Loucy (cell line): ENCODE measurements at regions not wholly inside any gene's neighbourhood (a gene's known extent, or its start where the extent isn't known, plus 50 kb on each side); places are given as distances from the start of the nearest gene placed in this dataset.

Experiments used
- H2AFZ ChIP-seq: fragments of 200-600 bp; sonication (generic); 2 replicates; pipeline ENCODE4 v1.6.0; 2016; ENCODE audit warnings: antibody characterized with exemption, mild to moderate bottlenecking, low read length, moderate library complexity
- H3F3A ChIP-seq: fragments of 200-600 bp; 2 replicates; pipeline ENCODE4 v1.6.0; 2016; ENCODE audit warnings: antibody characterized with exemption, low read depth, mild to moderate bottlenecking
- H3K27me3 ChIP-seq: fragments of 200-600 bp; sonication (generic); 2 replicates; pipeline ENCODE4 v1.6.1; 2014; ENCODE audit warnings: low read length, mild to moderate bottlenecking; ENCODE audit not compliant: insufficient read depth, poor library complexity, severe bottlenecking
- H3K36me3 ChIP-seq: fragments of 200-600 bp; sonication (generic); 2 replicates; pipeline ENCODE4 v1.6.1; 2016; ENCODE audit warnings: low read length; ENCODE audit not compliant: insufficient read depth
- H3K4me1 ChIP-seq: fragments of 200-600 bp; sonication (generic); 2 replicates; pipeline ENCODE4 v1.5.1; 2014; ENCODE audit warnings: low read length, mild to moderate bottlenecking; ENCODE audit not compliant: insufficient read depth, poor library complexity, severe bottlenecking
- H3K4me2 ChIP-seq: fragments of 200-600 bp; sonication (generic); 2 replicates; pipeline ENCODE4 v1.6.0; 2014; ENCODE audit warnings: antibody characterized with exemption, low read length, low read depth, mild to moderate bottlenecking; ENCODE audit not compliant: poor library complexity, severe bottlenecking
- H3K4me3 ChIP-seq: fragments of 200-600 bp; sonication (generic); 2 replicates; pipeline ENCODE4 v1.5.1; 2014; ENCODE audit warnings: low read length, mild to moderate bottlenecking, mixed read lengths; ENCODE audit not compliant: poor library complexity, severe bottlenecking
- H3K79me2 ChIP-seq: fragments of 200-600 bp; sonication (generic); 2 replicates; pipeline ENCODE4 v1.6.1; 2014; ENCODE audit warnings: low read length; ENCODE audit not compliant: insufficient read depth
- H3K9ac ChIP-seq: fragments of 200-600 bp; sonication (generic); 2 replicates; pipeline ENCODE4 v1.6.0; 2014; ENCODE audit warnings: mild to moderate bottlenecking, low read depth, low read length, moderate library complexity; ENCODE audit not compliant: poor library complexity, severe bottlenecking
- H3K9me2 ChIP-seq: fragments of 200-600 bp; sonication (generic); replicated peaks from 2 replicates; pipeline ENCODE4 v1.6.1; 2016; ENCODE audit warnings: low read depth, low read length, mixed read lengths
- H3K9me3 ChIP-seq: fragments of 200-600 bp; sonication (generic); 2 replicates; pipeline ENCODE4 v1.6.1; 2014; ENCODE audit warnings: mild to moderate bottlenecking, antibody characterized with exemption, low read length, low read depth; ENCODE audit not compliant: insufficient read depth
- H4K20me1 ChIP-seq: fragments of 200-600 bp; sonication (generic); 2 replicates; pipeline ENCODE4 v1.6.0; 2014; ENCODE audit warnings: antibody characterized with exemption, low read length, mild to moderate bottlenecking; ENCODE audit not compliant: insufficient read depth, poor library complexity, severe bottlenecking
- CTCF ChIP-seq: fragments of 200-600 bp; sonication (generic); conservative IDR thresholded peaks from 2 replicates; pipeline ENCODE4 v1.5.1; 2014; ENCODE audit warnings: mild to moderate bottlenecking, antibody characterized with exemption, low read length
- EZH2phosphoT487 ChIP-seq: fragments of 200-600 bp; IDR thresholded peaks from 2 replicates; pipeline ENCODE4 v1.6.1; 2018; ENCODE audit warnings: antibody characterized with exemption, mild to moderate bottlenecking, moderate library complexity, borderline replicate concordance

GRCh38 chr13:93151277-93151676 is 75.3 kb upstream of the GPC6 start:
- no peak for TF ChIP-seq EZH2phosphoT487
- no peak for TF ChIP-seq CTCF
- no peaks in the 10 kb centered on the region for H3K36me3 ChIP-seq
- no peaks in the 10 kb centered on the region for H3K27me3 ChIP-seq
- H3K4me1 ChIP-seq, result no peaks in the 10 kb centered on the region
- no peak overlapping the region for H2AFZ ChIP-seq
- no peaks in the 10 kb centered on the region for H3K9me3 ChIP-seq
- H3K4me3 ChIP-seq, result no peak overlapping the region
- no peaks in the 10 kb centered on the region for H3F3A ChIP-seq
- no peaks in the 10 kb centered on the region for H3K9me2 ChIP-seq
- H3K4me2 ChIP-seq, result no peak overlapping the region
- no peak overlapping the region for H3K9ac ChIP-seq
- no peaks in the 10 kb centered on the region for H4K20me1 ChIP-seq
- H3K79me2 ChIP-seq, result no peaks in the 10 kb centered on the region

GRCh38 chr13:93158565-93158964 is 68.0 kb upstream of the GPC6 start:
- Histone ChIP-seq H3K4me1 (no peaks in the 10 kb centered on the region), H3K9ac (no peak overlapping the region), H3K9me3 (no peaks in the 10 kb centered on the region), H3K4me2 (no peak overlapping the region), H3K4me3 (no peak overlapping the region), H3F3A (no peaks in the 10 kb centered on the region), H3K9me2 (no peaks in the 10 kb centered on the region), H2AFZ (no peak overlapping the region), H4K20me1 (no peaks in the 10 kb centered on the region), H3K36me3 (no peaks in the 10 kb centered on the region), H3K27me3 (no peaks in the 10 kb centered on the region), H3K79me2 (no peaks in the 10 kb centered on the region)
- TF ChIP-seq EZH2phosphoT487 (no peak), CTCF (no peak)

GRCh38 chr13:93169980-93170379 is 56.6 kb upstream of the GPC6 start:
- H3K4me3 ChIP-seq, result no peak overlapping the region
- H3K9me2 ChIP-seq, result no peaks in the 10 kb centered on the region
- H3K9ac ChIP-seq, result no peak overlapping the region
- H3K27me3 ChIP-seq, result no peaks in the 10 kb centered on the region
- TF ChIP-seq CTCF (no peak), EZH2phosphoT487 (no peak)
- H4K20me1 ChIP-seq, result no peaks in the 10 kb centered on the region
- H3K36me3 ChIP-seq, result no peaks in the 10 kb centered on the region
- H3K4me2 ChIP-seq, result no peak overlapping the region
- no peaks in the 10 kb centered on the region for H3K9me3 ChIP-seq
- H3K79me2 ChIP-seq, result no peaks in the 10 kb centered on the region
- no peak overlapping the region for H2AFZ ChIP-seq
- no peaks in the 10 kb centered on the region for H3K4me1 ChIP-seq
- no peaks in the 10 kb centered on the region for H3F3A ChIP-seq
